CD4-positive, alpha-beta memory T cell (primary cell): ENCODE measurements at regions not wholly inside any gene's neighbourhood (a gene's known extent, or its start where the extent isn't known, plus 50 kb on each side); places are given as distances from the start of the nearest gene placed in this dataset.
"Not testable (repeated sequence)": the region's sequence is repeated elsewhere in the genome, so short reads cannot be mapped to it uniquely, and the experiment has no call there.

Experiments used
- CTCF ChIA-PET: fragments of 350-600 bp; sonication (Branson Sonifier 250); formaldehyde crosslinking; loops from one replicate; lab custom pipeline; 2021; ENCODE audit warnings: inconsistent platforms; ENCODE audit not compliant: partially characterized antibody; lab: Charles Lee
- POLR2A ChIA-PET: fragments of 350-600 bp; sonication (Branson Sonifier 250); formaldehyde crosslinking; loops from one replicate; lab custom pipeline; 2021; ENCODE audit not compliant: partially characterized antibody; lab: Charles Lee
- DNase-seq, 5 donors: peaks; one replicate each; pipeline versions ENCODE4 v3.0.0 to v3.0.0-alpha.2; 2020 to 2022; ENCODE audit warnings: mixed read lengths in 1 of 5
- H3K27ac ChIP-seq: one replicate; pipeline ENCODE4 v1.7.0; 2013; ENCODE audit warnings: low read depth, low read length
- H3K27me3 ChIP-seq: 2 replicates; pipeline ENCODE4 v1.7.0; 2013; ENCODE audit warnings: mild to moderate bottlenecking, low read length, moderate library complexity; ENCODE audit not compliant: insufficient read depth
- H3K36me3 ChIP-seq: 2 replicates; pipeline ENCODE4 v1.7.0; 2013; ENCODE audit warnings: mild to moderate bottlenecking, low read length, moderate library complexity; ENCODE audit not compliant: insufficient read depth
- H3K4me1 ChIP-seq: 2 replicates; pipeline ENCODE4 v1.7.0; 2013; ENCODE audit warnings: mild to moderate bottlenecking, low read length, moderate library complexity; ENCODE audit not compliant: insufficient read depth
- H3K4me3 ChIP-seq, 2 donors: one replicate each; pipeline ENCODE4 v1.7.0; 2013; ENCODE audit warnings: low read length in 2 of 2, mild to moderate bottlenecking in 1 of 2
- H3K9me3 ChIP-seq, 2 donors: one replicate each; pipeline ENCODE4 v1.7.0; 2013; ENCODE audit warnings: low read length in 2 of 2, control low read depth in 1 of 2; ENCODE audit not compliant: control insufficient read depth in 1 of 2
- H3K27ac Mint-ChIP-seq, 7 donors: one replicate each; pipeline ENCODE4 v1.8.0; 2020 to 2021; ENCODE audit warnings: mixed read lengths in 7 of 7, mild to moderate bottlenecking in 6 of 7, inconsistent platforms in 3 of 7, moderate library complexity in 3 of 7
- H3K27me3 Mint-ChIP-seq, 2 donors: one replicate each; pipeline ENCODE4 v1.8.0; 2020 to 2021; ENCODE audit warnings: mixed read lengths in 2 of 2
- H3K36me3 Mint-ChIP-seq, 2 donors: one replicate each; pipeline ENCODE4 v1.8.0; 2020 to 2021; ENCODE audit warnings: mixed read lengths in 2 of 2, inconsistent platforms in 1 of 2, mild to moderate bottlenecking in 1 of 2
- H3K4me1 Mint-ChIP-seq, 4 donors: one replicate each; pipeline ENCODE4 v1.8.0; 2020 to 2021; ENCODE audit warnings: mixed read lengths in 4 of 4, mild to moderate bottlenecking in 1 of 4
- H3K4me3 Mint-ChIP-seq, 8 donors: one replicate each; pipeline ENCODE4 v1.8.0; 2020 to 2021; ENCODE audit warnings: mixed read lengths in 8 of 8, mild to moderate bottlenecking in 7 of 8, moderate library complexity in 6 of 8, inconsistent platforms in 3 of 8
- H3K9me3 Mint-ChIP-seq, 8 donors: one replicate each; pipeline ENCODE4 v1.8.0; 2020 to 2021; ENCODE audit warnings: mixed read lengths in 8 of 8, mild to moderate bottlenecking in 5 of 8, inconsistent platforms in 3 of 8, moderate library complexity in 1 of 8
- intact Hi-C: fragments of 100-400 bp; cut with micrococcal nuclease; formaldehyde crosslinking; loops from one replicate; pipeline ENCODE4 v1.15.1; 2023

DNA sequence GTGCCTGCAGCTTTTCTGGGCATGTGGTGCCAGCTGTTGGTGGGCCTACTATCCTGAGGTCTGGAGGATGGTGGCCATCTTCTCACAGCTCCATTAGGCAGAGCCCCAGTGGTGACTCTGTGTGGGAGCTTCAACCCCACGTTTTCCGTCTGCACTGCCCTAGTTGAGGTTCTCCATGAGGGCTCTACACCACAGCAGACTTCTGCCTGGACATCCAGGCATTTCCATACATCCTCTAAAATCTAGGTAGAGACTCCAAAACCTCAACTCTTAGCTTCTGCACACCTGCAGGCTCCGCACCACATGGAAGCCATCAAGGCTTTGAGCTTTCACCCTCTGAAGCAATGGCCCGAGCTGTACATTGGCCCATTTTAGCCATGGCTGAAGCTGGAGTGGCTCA is 153.3 kb upstream of the PGRMC2 start:
- no peaks in the 10 kb centered on the region for H3K4me1 ChIP-seq
- intact Hi-C loops, result no loop called here
- Mint-ChIP-seq H3K4me1 (no peaks in the 10 kb centered on the region), H3K4me3 (no peak overlapping the region), H3K27ac (no peak overlapping the region), H3K9me3 (peaks cover 4 to 54% (median 31%) of the 10 kb centered on the region in 8 donors), H3K27me3 (peaks cover 1 to 2% of the 10 kb centered on the region in 2 donors), H3K36me3 (peaks cover 7 to 40% of the 10 kb centered on the region in 2 donors)
- no peak overlapping the region for H3K27ac ChIP-seq
- H3K36me3 ChIP-seq, result no peaks in the 10 kb centered on the region
- H3K9me3 ChIP-seq, result no peaks in the 10 kb centered on the region
- POLR2A ChIA-PET, result no interaction called here
- no peaks in the 10 kb centered on the region for H3K27me3 ChIP-seq
- no peak overlapping the region for H3K4me3 ChIP-seq
- DNase-seq, result no peak
- CTCF ChIA-PET, result interaction anchor here (1.2 kb wide), 1 partner anchor 12 kb away, joined by 4 read pairs; no protein-coding TSS in a partner anchor

DNA sequence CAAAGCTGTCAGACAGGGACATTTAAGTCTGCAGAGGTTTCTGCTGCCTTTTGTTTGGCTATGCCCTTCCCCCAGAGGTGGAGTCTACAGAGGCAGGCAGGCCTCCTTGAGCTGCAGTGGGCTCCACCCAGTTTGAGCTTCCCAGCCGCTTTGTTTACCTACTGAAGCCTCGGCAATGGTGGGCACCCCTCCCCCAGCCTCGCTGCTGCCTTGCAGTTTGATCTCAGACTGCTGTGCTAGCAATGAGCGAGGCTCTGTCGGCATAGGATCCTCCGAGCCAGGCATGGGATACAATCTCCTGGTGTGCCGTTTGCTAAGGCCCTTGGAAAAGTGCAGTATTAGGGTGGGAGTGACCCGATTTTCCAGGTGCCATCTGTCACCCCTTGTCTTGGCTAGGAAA is 149.4 kb upstream of the PGRMC2 start:
- H3K4me1 ChIP-seq, H3K36me3 ChIP-seq, CTCF ChIA-PET, H3K4me3 ChIP-seq, POLR2A ChIA-PET, H3K4me1 Mint-ChIP-seq, intact Hi-C loops, H3K27me3 Mint-ChIP-seq, H3K27me3 ChIP-seq, DNase-seq, H3K27ac ChIP-seq, H3K27ac Mint-ChIP-seq, H3K4me3 Mint-ChIP-seq, H3K9me3 ChIP-seq: not testable (repeated sequence)
- peaks cover 0 to 30% (median 11%) of the 10 kb centered on the region in 8 donors for H3K9me3 Mint-ChIP-seq
- H3K36me3 Mint-ChIP-seq, result peaks cover 1 to 23% of the 10 kb centered on the region in 2 donors

DNA sequence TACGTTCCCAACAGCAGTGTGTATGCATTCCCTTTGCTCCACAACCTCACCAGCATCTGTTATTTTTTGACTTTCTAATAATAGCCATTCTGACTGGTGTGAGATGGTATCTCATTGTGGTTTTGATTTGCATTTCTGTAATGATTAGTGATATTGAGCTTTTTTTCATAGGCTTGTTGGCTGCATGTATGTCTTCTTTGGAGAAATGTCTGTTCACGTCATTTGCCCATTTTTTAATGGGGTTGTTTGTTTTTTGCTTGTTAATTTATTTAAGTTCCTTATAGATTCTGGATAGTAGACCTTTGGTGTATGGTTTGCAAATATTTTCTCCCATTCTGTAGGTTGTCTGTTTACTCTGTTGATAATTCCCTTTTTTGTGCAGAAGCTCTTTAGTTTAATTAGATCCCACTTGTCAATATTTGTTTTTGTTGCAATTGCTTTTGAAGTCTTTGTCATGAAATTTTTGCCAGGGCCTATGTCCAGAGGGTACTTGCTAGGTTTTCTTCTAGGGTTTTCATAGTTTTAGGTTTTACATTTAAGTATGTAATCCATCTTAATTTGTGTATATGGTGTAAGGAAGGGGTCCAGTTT is 141.5 kb upstream of the PGRMC2 start:
- POLR2A ChIA-PET, H3K36me3 ChIP-seq, H3K4me3 Mint-ChIP-seq, H3K27me3 ChIP-seq, H3K36me3 Mint-ChIP-seq, H3K4me1 Mint-ChIP-seq, intact Hi-C loops, H3K4me1 ChIP-seq, H3K27ac ChIP-seq, CTCF ChIA-PET, H3K27me3 Mint-ChIP-seq, H3K27ac Mint-ChIP-seq, H3K4me3 ChIP-seq, H3K9me3 Mint-ChIP-seq, DNase-seq, H3K9me3 ChIP-seq: not testable (repeated sequence)

DNA sequence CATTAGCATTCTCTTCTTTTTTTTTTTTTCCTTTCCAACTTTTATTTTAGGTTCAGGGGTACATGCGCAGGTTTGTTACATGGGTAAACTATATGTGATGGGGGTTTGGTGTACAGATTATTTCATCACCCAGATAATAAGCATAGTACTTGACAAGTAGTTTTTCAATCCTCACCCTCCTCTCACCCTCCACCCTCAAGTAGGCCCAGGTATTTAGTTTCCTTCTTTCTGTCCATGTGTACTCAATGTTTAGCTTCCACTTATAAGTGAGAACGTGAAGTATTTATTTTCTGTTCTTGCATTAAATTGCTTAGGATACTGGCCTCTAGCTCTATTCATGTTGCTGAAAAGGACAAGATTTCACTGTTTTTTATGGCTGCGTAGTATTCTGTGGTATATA is 140.8 kb upstream of the PGRMC2 start:
- Mint-ChIP-seq H3K27ac (no peak overlapping the region), H3K4me3 (no peak overlapping the region)
- CTCF ChIA-PET, result no interaction called here

DNA sequence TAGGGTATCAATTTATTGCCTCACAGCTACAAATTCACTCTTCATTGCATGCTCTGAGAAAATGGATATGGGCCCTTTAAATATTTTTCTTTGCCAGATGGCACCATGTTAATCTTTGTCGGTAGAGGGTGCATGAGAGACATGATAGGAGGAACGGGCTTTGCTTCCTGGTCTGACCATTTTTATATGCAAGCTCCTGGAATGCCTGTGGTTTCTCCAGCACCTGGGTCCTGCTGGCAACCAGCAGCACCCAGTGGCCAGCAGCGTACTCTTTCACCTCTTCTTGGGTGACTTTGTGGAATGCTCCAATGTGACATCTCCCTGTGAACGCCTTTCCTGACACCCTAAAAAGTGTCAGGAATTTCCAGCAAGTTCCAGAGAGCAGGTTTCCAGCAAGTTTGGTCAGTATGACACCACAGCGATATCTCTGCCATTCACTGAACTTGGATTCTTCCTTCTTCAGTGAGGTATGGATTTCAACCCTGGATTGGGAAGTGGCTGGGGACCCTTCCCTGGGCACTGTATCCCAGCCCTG is 140.3 kb upstream of the PGRMC2 start:
- Histone ChIP-seq H3K9me3 (no peaks in the 10 kb centered on the region), H3K4me1 (no peaks in the 10 kb centered on the region), H3K27me3 (no peaks in the 10 kb centered on the region), H3K36me3 (no peaks in the 10 kb centered on the region), H3K27ac (no peak overlapping the region), H3K4me3 (no peak overlapping the region)
- peaks cover 0 to 5% (median 0%) of the 10 kb centered on the region in 8 donors for H3K9me3 Mint-ChIP-seq
- ChIA-PET CTCF (no interaction called here), POLR2A (no interaction called here)
- no peaks in the 10 kb centered on the region for H3K4me1 Mint-ChIP-seq
- no peaks in the 10 kb centered on the region for H3K36me3 Mint-ChIP-seq
- peaks cover 0 to 1% of the 10 kb centered on the region in 2 donors for H3K27me3 Mint-ChIP-seq
- DNase-seq, result no peak
- intact Hi-C loops, result no loop called here
- H3K4me3 Mint-ChIP-seq, result no peak overlapping the region
- H3K27ac Mint-ChIP-seq, result no peak overlapping the region

More for the DNA sequence above, 140.8 kb upstream of the PGRMC2 start:
- H3K27me3 ChIP-seq, result no peaks in the 10 kb centered on the region
- H3K4me1 Mint-ChIP-seq, result no peaks in the 10 kb centered on the region
- DNase-seq, result no peak
- no peaks in the 10 kb centered on the region for H3K9me3 ChIP-seq
- peaks cover 0 to 1% of the 10 kb centered on the region in 2 donors for H3K27me3 Mint-ChIP-seq
- no peaks in the 10 kb centered on the region for H3K36me3 Mint-ChIP-seq
- no peaks in the 10 kb centered on the region for H3K36me3 ChIP-seq
- POLR2A ChIA-PET, result no interaction called here
- no peak overlapping the region for H3K4me3 ChIP-seq
- no peaks in the 10 kb centered on the region for H3K4me1 ChIP-seq
- intact Hi-C loops, result no loop called here
- H3K27ac ChIP-seq, result no peak overlapping the region
- H3K9me3 Mint-ChIP-seq, result peaks cover 0 to 5% (median 0%) of the 10 kb centered on the region in 8 donors

DNA sequence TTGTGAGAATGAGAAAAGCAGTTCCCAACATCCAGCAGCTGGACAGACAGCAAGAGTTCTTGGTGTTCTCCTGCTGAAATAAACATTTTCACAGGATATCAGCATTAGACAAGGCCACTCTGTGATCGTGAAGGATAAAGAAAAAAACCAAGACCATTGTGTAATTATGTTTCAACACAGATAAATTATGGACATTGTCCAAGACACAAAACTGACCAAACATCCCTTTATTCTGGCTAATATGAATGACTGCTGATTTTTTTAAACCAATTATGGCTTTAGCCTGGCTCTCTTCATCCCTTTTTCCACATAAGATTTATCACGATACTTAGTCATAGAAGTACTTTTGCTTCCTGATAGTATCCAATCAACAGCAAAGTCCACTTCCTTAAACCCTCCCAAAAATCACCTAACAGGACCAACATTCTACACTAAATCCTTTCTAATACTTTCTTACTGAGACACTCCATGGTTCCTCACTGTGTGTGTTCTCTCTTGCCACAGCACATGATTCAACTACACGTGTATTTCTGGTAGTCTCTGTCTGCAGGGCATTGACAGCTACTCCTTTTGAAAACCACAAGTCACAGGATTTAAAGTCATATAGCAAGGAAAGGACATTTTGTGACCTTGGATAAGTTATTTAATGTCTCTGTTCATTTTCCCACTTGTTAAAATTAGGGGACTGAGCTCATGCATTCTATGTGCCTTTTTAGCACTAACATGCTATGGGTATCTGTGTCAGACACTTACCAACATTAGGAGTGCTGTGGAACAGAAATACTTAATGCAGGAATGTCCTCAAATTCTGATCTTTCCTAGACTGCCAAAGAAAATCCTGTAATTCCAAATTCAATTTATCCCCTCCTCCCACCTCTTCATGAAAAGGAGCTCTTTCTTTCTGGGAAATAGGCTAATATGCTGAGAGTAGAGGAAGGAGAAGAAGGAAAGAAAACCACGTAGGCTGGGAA is 137.2 kb upstream of the PGRMC2 start:
- H3K4me1 Mint-ChIP-seq, result no peaks in the 10 kb centered on the region
- H3K27ac Mint-ChIP-seq, result no peak overlapping the region
- intact Hi-C loops, result no loop called here
- Histone ChIP-seq H3K27me3 (no peaks in the 10 kb centered on the region), H3K4me3 (no peak overlapping the region), H3K9me3 (no peaks in the 10 kb centered on the region), H3K36me3 (no peaks in the 10 kb centered on the region), H3K27ac (no peak overlapping the region), H3K4me1 (no peaks in the 10 kb centered on the region)
- ChIA-PET CTCF (no interaction called here), POLR2A (no interaction called here)
- H3K36me3 Mint-ChIP-seq, result no peaks in the 10 kb centered on the region
- no peak overlapping the region for H3K4me3 Mint-ChIP-seq
- peaks cover 0 to 2% (median 0%) of the 10 kb centered on the region in 8 donors for H3K9me3 Mint-ChIP-seq
- no peak for DNase-seq
- H3K27me3 Mint-ChIP-seq, result peaks cover 0 to 1% of the 10 kb centered on the region in 2 donors

DNA sequence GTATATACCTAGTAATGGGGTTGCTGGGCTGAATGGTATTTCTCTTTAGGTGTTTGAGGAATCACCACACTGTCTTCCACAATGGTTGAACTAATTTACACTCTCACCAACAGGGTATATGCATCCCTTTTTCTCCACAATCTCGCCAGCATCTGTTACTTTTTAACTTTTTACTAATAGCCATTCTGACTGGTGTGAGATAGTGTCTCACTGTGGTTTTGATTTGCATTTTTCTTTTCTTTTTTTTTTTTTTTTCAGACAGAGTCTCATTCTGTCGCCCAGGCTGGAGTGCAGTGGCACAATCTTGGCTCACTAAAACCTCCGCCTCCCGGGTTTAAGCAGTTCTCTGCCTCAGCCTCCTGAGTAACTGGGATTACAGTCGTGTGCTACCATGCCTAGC is 134.7 kb upstream of the PGRMC2 start:
- H3K4me1 ChIP-seq, H3K27me3 ChIP-seq, H3K27ac ChIP-seq, intact Hi-C loops, H3K36me3 Mint-ChIP-seq, H3K27me3 Mint-ChIP-seq, H3K4me3 ChIP-seq, H3K4me1 Mint-ChIP-seq, H3K9me3 ChIP-seq, H3K9me3 Mint-ChIP-seq, H3K27ac Mint-ChIP-seq, H3K36me3 ChIP-seq, H3K4me3 Mint-ChIP-seq, CTCF ChIA-PET, POLR2A ChIA-PET, DNase-seq: not testable (repeated sequence)
